ENCODE measurements at regions not wholly inside any gene's neighbourhood (a gene's known extent, or its start where the extent isn't known, plus 50 kb on each side); places are given as distances from the start of the nearest gene placed in this dataset.

- Histone ChIP-seq H3K36me3 (no peaks in the 10 kb centered on the region), H3K4me3 (no peak overlapping the region), H3K27me3 (no peaks in the 10 kb centered on the region), H3K27ac (no peak overlapping the region), H3K9me3 (no peaks in the 10 kb centered on the region), H3K4me1 (no peaks in the 10 kb centered on the region)
- no peak for TF ChIP-seq POLR2AphosphoS5 (IDR thresholded peaks at IDR 0.05)
- TF ChIP-seq POLR2A (IDR thresholded peaks at IDR 0.05) = no peak
- intact Hi-C loops (cut with DNase I; ENCODE audit: low total_unique reads) = no loop called here
- DNase-seq (ENCODE audit: low spot score in 2 of 2) = no peak
These were observed 113.9 kb upstream of the IMMP2L start for GRCh38 chr7:111676167-111676566.

GRCh38 chr7:111672901-111673300, 110.6 kb upstream of the IMMP2L start:
- intact Hi-C loops (cut with DNase I; ENCODE audit: low total_unique reads) = no loop called here

GRCh38 chr7:111671927-111672326, 109.6 kb upstream of the IMMP2L start:
- no peak for DNase-seq (ENCODE audit: low spot score in 2 of 2)
- no peaks in the 10 kb centered on the region for H3K9me3 ChIP-seq
- intact Hi-C loops (cut with DNase I; ENCODE audit: low total_unique reads) = no loop called here
- no peaks in the 10 kb centered on the region for H3K27me3 ChIP-seq
- no peaks in the 10 kb centered on the region for H3K36me3 ChIP-seq
- H3K4me3 ChIP-seq = no peak overlapping the region
- no peak for TF ChIP-seq POLR2AphosphoS5 (IDR thresholded peaks at IDR 0.05)
- TF ChIP-seq CTCF (IDR thresholded peaks at IDR 0.05) = no peak
- no peak for TF ChIP-seq POLR2A (IDR thresholded peaks at IDR 0.05)
- H3K27ac ChIP-seq = no peak overlapping the region
- H3K4me1 ChIP-seq = no peaks in the 10 kb centered on the region

More at GRCh38 chr7:111672901-111673300, 110.6 kb upstream of the IMMP2L start:
- Histone ChIP-seq H3K27me3 (no peaks in the 10 kb centered on the region), H3K36me3 (no peaks in the 10 kb centered on the region), H3K27ac (no peak overlapping the region), H3K4me3 (no peak overlapping the region), H3K4me1 (no peaks in the 10 kb centered on the region), H3K9me3 (no peaks in the 10 kb centered on the region)
- no peak for DNase-seq (ENCODE audit: low spot score in 2 of 2)
- no peak for TF ChIP-seq POLR2AphosphoS5 (IDR thresholded peaks at IDR 0.05)

- Histone ChIP-seq H3K27ac (no peak overlapping the region), H3K4me1 (no peaks in the 10 kb centered on the region), H3K36me3 (no peaks in the 10 kb centered on the region), H3K27me3 (no peaks in the 10 kb centered on the region), H3K9me3 (no peaks in the 10 kb centered on the region), H3K4me3 (no peak overlapping the region)
- TF ChIP-seq POLR2AphosphoS5 (IDR thresholded peaks at IDR 0.05) (no peak), CTCF (IDR thresholded peaks at IDR 0.05) (no peak), POLR2A (IDR thresholded peaks at IDR 0.05) (no peak)
- intact Hi-C loops (cut with DNase I; ENCODE audit: low total_unique reads) = no loop called here
- no peak for DNase-seq (ENCODE audit: low spot score in 2 of 2)
These were observed 106.4 kb upstream of the IMMP2L start for GRCh38 chr7:111668711-111669110.

GRCh38 chr7:111667488-111667887, 105.2 kb upstream of the IMMP2L start:
- intact Hi-C loops (cut with DNase I; ENCODE audit: low total_unique reads) = no loop called here
- TF ChIP-seq POLR2AphosphoS5 (IDR thresholded peaks at IDR 0.05) (no peak), CTCF (IDR thresholded peaks at IDR 0.05) (no peak), POLR2A (IDR thresholded peaks at IDR 0.05) (no peak)
- Histone ChIP-seq H3K27ac (no peak overlapping the region), H3K4me3 (no peak overlapping the region), H3K36me3 (no peaks in the 10 kb centered on the region), H3K9me3 (no peaks in the 10 kb centered on the region), H3K4me1 (no peaks in the 10 kb centered on the region), H3K27me3 (no peaks in the 10 kb centered on the region)
- DNase-seq (ENCODE audit: low spot score in 2 of 2) = no peak

GRCh38 chr7:111666260-111666659, 104.0 kb upstream of the IMMP2L start:
- H3K4me1 ChIP-seq = no peaks in the 10 kb centered on the region

GRCh38 chr7:111663771-111664170, 101.5 kb upstream of the IMMP2L start:
- Histone ChIP-seq H3K36me3 (no peaks in the 10 kb centered on the region), H3K9me3 (no peaks in the 10 kb centered on the region), H3K4me3 (no peak overlapping the region), H3K27me3 (no peaks in the 10 kb centered on the region), H3K4me1 (no peaks in the 10 kb centered on the region), H3K27ac (no peak overlapping the region)
- no peak for TF ChIP-seq POLR2AphosphoS5 (IDR thresholded peaks at IDR 0.05)
- no peak for TF ChIP-seq CTCF (IDR thresholded peaks at IDR 0.05)
- no peak for TF ChIP-seq POLR2A (IDR thresholded peaks at IDR 0.05)
- DNase-seq (ENCODE audit: low spot score in 2 of 2) = no peak
- intact Hi-C loops (cut with DNase I; ENCODE audit: low total_unique reads) = no loop called here

More at GRCh38 chr7:111666260-111666659, 104.0 kb upstream of the IMMP2L start:
- DNase-seq (ENCODE audit: low spot score in 2 of 2) = no peak
- no peaks in the 10 kb centered on the region for H3K36me3 ChIP-seq
- no peaks in the 10 kb centered on the region for H3K27me3 ChIP-seq
- intact Hi-C loops (cut with DNase I; ENCODE audit: low total_unique reads) = no loop called here
- H3K4me3 ChIP-seq = no peak overlapping the region
- H3K27ac ChIP-seq = no peak overlapping the region
- H3K9me3 ChIP-seq = no peaks in the 10 kb centered on the region
- no peak for TF ChIP-seq POLR2A (IDR thresholded peaks at IDR 0.05)
- TF ChIP-seq POLR2AphosphoS5 (IDR thresholded peaks at IDR 0.05) = no peak
